K562 (cell line): ENCODE measurements at regions not wholly inside any gene's neighbourhood (a gene's known extent, or its start where the extent isn't known, plus 50 kb on each side); places are given as distances from the start of the nearest gene placed in this dataset.

Experiments
- ATAC-seq: fragments of 200-7000 bp; cut with Tn5 transposase; 3 replicates; pipeline ENCODE4 v1.9.1; 2020; ENCODE audit warnings: moderate library complexity
- BruUV-seq: library from RNA; stranded (reverse); fragments of 400-500 nt; replicated peaks from 2 replicates; lab custom pipeline; 2021; lab: Mats Ljungman, UMichigan
- CTCF ChIA-PET: fragments of 300-600 bp; formaldehyde crosslinking; extraction: SDS; loops from one replicate; lab custom pipeline; 2021; ENCODE audit warnings: low intra/inter-chr PET ratio; lab: Yijun Ruan, JAX
- POLR2A ChIA-PET: fragments of 300-600, 350-650 bp; sonication (Branson Sonifier 250); formaldehyde crosslinking; extraction: SDS; loops from one replicate; lab custom pipeline; 2021; ENCODE audit warnings: antibody characterized with exemption, inconsistent platforms; lab: Yijun Ruan, JAX
- DNase-seq, 4 experiments: peaks; one replicate each; pipeline versions ENCODE4 v3.0.0 to v3.0.0-alpha.2; 2011 to 2018; ENCODE audit warnings: low spot score in 3 of 4, mixed read lengths in 3 of 4; ENCODE audit errors: extremely low read depth in 1 of 4
- FAIRE-seq: peaks from 2 replicates; lab custom pipeline; 2011; peaks lifted over from hg19 to GRCh38; lab: Jason Lieb, UNC
- H2AFZ ChIP-seq: 2 replicates; pipeline ENCODE4 v1.6.0; 2011; ENCODE audit warnings: low read depth, low read length, control low read depth, inconsistent platforms
- H3K27ac ChIP-seq: fragments of 200-600 bp; 3 replicates; pipeline ENCODE4 v1.8.0; 2011; ENCODE audit warnings: low read depth, mild to moderate bottlenecking, control low read depth, inconsistent platforms, low read length, moderate library complexity, mixed read lengths; ENCODE audit errors: extremely low read depth
- H3K27me3 ChIP-seq, 2 experiments: fragments of 300-600 bp in 1 of 2; 2 replicates in 1 of 2; 3 replicates in 1 of 2; pipeline versions ENCODE4 v1.6.0 to v1.8.0; 2011; ENCODE audit warnings: inconsistent platforms in 2 of 2, low read length in 2 of 2, mild to moderate bottlenecking in 1 of 2, mixed read lengths in 1 of 2, moderate library complexity in 1 of 2; ENCODE audit not compliant: control insufficient read depth in 2 of 2, insufficient read depth in 2 of 2
- H3K36me3 ChIP-seq: fragments of 300-600 bp; 3 replicates; pipeline ENCODE4 v1.8.0; 2011; ENCODE audit warnings: mild to moderate bottlenecking, low read length, inconsistent platforms; ENCODE audit not compliant: control insufficient read depth, insufficient read depth
- H3K4me1 ChIP-seq, 2 experiments: fragments of 200-600 bp in 1 of 2; replicated peaks in 1 of 2; 2 replicates in 1 of 2; 3 replicates in 1 of 2; pipeline versions ENCODE4 v1.5.1 to v1.8.0; 2011; ENCODE audit warnings: inconsistent platforms in 2 of 2, low read length in 2 of 2, mild to moderate bottlenecking in 1 of 2, mixed read lengths in 1 of 2, moderate library complexity in 1 of 2; ENCODE audit not compliant: control insufficient read depth in 2 of 2, insufficient read depth in 2 of 2
- H3K4me2 ChIP-seq: 2 replicates; pipeline ENCODE4 v1.6.1; 2011; ENCODE audit warnings: low read length, control low read depth, inconsistent platforms, mixed read lengths; ENCODE audit not compliant: insufficient read depth
- H3K4me3 ChIP-seq: fragments of 200-600 bp; sonication (generic), shearing (Covaris generic); 2 replicates; pipeline ENCODE4 v1.5.1; 2016; ENCODE audit warnings: control low read depth, inconsistent platforms
- H3K79me2 ChIP-seq: fragments of 200-600 bp; 3 replicates; pipeline ENCODE4 v1.8.0; 2011; ENCODE audit warnings: low read length, inconsistent platforms; ENCODE audit not compliant: control insufficient read depth, insufficient read depth
- H3K9ac ChIP-seq, 2 experiments: 2 replicates each; pipeline versions ENCODE4 v1.6.0 to v1.6.1; 2011; ENCODE audit warnings: low read depth in 2 of 2, low read length in 2 of 2, control low read depth in 1 of 2, inconsistent platforms in 1 of 2, mild to moderate bottlenecking in 1 of 2, mixed read lengths in 1 of 2; ENCODE audit not compliant: insufficient read depth in 1 of 2
- H3K9me1 ChIP-seq: one replicate; pipeline ENCODE4 v1.6.0; 2011; ENCODE audit warnings: inconsistent platforms, mild to moderate bottlenecking, low read length, moderate library complexity; ENCODE audit not compliant: control insufficient read depth, insufficient read depth
- H3K9me3 ChIP-seq: replicated peaks from 2 replicates; pipeline ENCODE4 v1.5.1; 2011; ENCODE audit warnings: low read depth, low read length, inconsistent platforms; ENCODE audit not compliant: control insufficient read depth, insufficient read depth
- H4K20me1 ChIP-seq: replicated peaks from 2 replicates; pipeline ENCODE4 v1.6.1; 2011; ENCODE audit warnings: low read length, inconsistent platforms, mixed read lengths; ENCODE audit not compliant: control insufficient read depth, insufficient read depth
- ASH1L ChIP-seq: fragments of 450-650 bp; IDR thresholded peaks from 2 replicates; pipeline ENCODE4 v1.6.1; 2018; ENCODE audit warnings: borderline replicate concordance, mild to moderate bottlenecking, low read depth; ENCODE audit not compliant: partially characterized antibody
- CTCFL ChIP-seq: IDR thresholded peaks from 2 replicates; pipeline ENCODE4 v1.6.1; 2011; ENCODE audit warnings: borderline replicate concordance, low read depth, mild to moderate bottlenecking, moderate library complexity, low read length; ENCODE audit not compliant: insufficient read depth, poor library complexity, severe bottlenecking
- E2F6 ChIP-seq, 2 experiments: IDR thresholded peaks; 2 replicates each; pipeline ENCODE4 v1.6.1; 2011; ENCODE audit warnings: borderline replicate concordance in 1 of 2, control low read depth in 1 of 2, low read depth in 1 of 2, low read length in 1 of 2, mild to moderate bottlenecking in 1 of 2, mixed read lengths in 1 of 2, moderate library complexity in 1 of 2; ENCODE audit not compliant: insufficient read depth in 1 of 2, insufficient read length in 1 of 2, poor library complexity in 1 of 2, severe bottlenecking in 1 of 2; ENCODE audit errors: extremely low read depth in 1 of 2
- KDM4B ChIP-seq, 2 experiments: fragments of 450-650 bp in 1 of 2; sonication (generic) in 1 of 2; IDR thresholded peaks; 2 replicates each; pipeline ENCODE4 v1.6.1; 2016 to 2017; ENCODE audit warnings: borderline replicate concordance in 2 of 2, antibody characterized with exemption in 1 of 2, low read depth in 1 of 2, mild to moderate bottlenecking in 1 of 2
- KDM5B ChIP-seq: fragments of 200-600 bp; sonication (generic); IDR thresholded peaks from 2 replicates; pipeline ENCODE4 v1.6.1; 2012; ENCODE audit warnings: low read depth, mild to moderate bottlenecking, moderate library complexity, low read length, control low read depth, inconsistent platforms; ENCODE audit not compliant: insufficient replicate concordance
- MLLT1 ChIP-seq, 2 experiments: fragments of 450-650 bp; IDR thresholded peaks; 2 replicates each; pipeline ENCODE4 v1.6.1; 2016
- RBFOX2 ChIP-seq: fragments of 200-400 bp; formaldehyde crosslinking; IDR thresholded peaks from 2 replicates; pipeline ENCODE4 v1.6.1; 2017; ENCODE audit warnings: low read depth, mild to moderate bottlenecking, low read length, moderate library complexity
- TBP ChIP-seq: optimal IDR thresholded peaks from 2 replicates; pipeline ENCODE3; 2011; ENCODE audit warnings: low read depth, low read length, improper control_type of control experiment
- YBX1 ChIP-seq: fragments of 450-650 bp; IDR thresholded peaks from 2 replicates; pipeline ENCODE4 v1.7.1; 2016; ENCODE audit warnings: mild to moderate bottlenecking
- ZEB2 ChIP-seq: fragments of 450-650 bp; IDR thresholded peaks from 2 replicates; pipeline ENCODE4 v1.6.1; 2016
- ZNF347 ChIP-seq: fragments of 450-650 bp; formaldehyde crosslinking; IDR thresholded peaks from 2 replicates; pipeline ENCODE4 v1.4.0; 2020; ENCODE audit warnings: low read depth, mild to moderate bottlenecking, moderate library complexity
- ZNF584 ChIP-seq: fragments of 200-800 bp; sonication (Bioruptor generic); IDR thresholded peaks from 2 replicates; pipeline ENCODE4 v1.6.1; 2016; ENCODE audit warnings: low read depth, mild to moderate bottlenecking, missing genetic modification characterization, missing compliant biosample characterization
- WGBS: fragments of 100-300 bp; shearing (Covaris generic); methylation state at CpG from one replicate; pipeline ENCODE4 v1.1.6; 2016; ENCODE audit warnings: low coverage, mixed read lengths; ENCODE audit not compliant: insufficient coverage; ENCODE audit errors: missing lambda C conversion rate; 5-methylcytosine and 5-hydroxymethylcytosine counted together
- in situ Hi-C: fragments of 300-500 bp; cut with MboI; formaldehyde crosslinking; loops from 4 replicates; pipeline ENCODE4 v1.15.0; 2018; ENCODE audit warnings: inconsistent platforms, mixed read lengths
- intact Hi-C: fragments of 100-400 bp; cut with micrococcal nuclease; formaldehyde crosslinking; loops from 2 replicates; pipeline ENCODE4 v1.14.2; 2022
- TF ChIP-seq, protein P1 (sequence below): sonication (generic); formaldehyde crosslinking; IDR thresholded peaks from 2 replicates; pipeline ENCODE4 v1.8.1; 2023; ENCODE audit warnings: mild to moderate bottlenecking, missing genetic modification reagents

- in situ Hi-C loops = no loop called here
- Histone ChIP-seq H3K9me1 (no peaks in the 10 kb centered on the region), H2AFZ (no peak overlapping the region), H3K27me3 (no peaks in the 10 kb centered on the region), H3K9ac (peak overlapping the region in 1 of 2 experiments; percentile 57; a peak in 2 of 4 replicates), H3K27ac (peak overlapping the region; percentile 59; the same call in 2 of the 3 replicates), H3K4me3 (no peak overlapping the region), H3K36me3 (peaks cover 45% of the 10 kb centered on the region; the same call in 2 of the 3 replicates), H3K79me2 (peaks cover 48% of the 10 kb centered on the region), H3K9me3 (no peaks in the 10 kb centered on the region), H3K4me2 (no peak overlapping the region; the same call in 1 of the 2 replicates), H3K4me1 (peaks cover 65 to 88% of the 10 kb centered on the region in 2 experiments), H4K20me1 (no peaks in the 10 kb centered on the region)
- CTCF ChIA-PET = no interaction called here
- ATAC-seq = no peak
- BruUV-seq = no TSS peak
- no peak for FAIRE-seq
- DNase-seq = peak in 1 of 4 experiments; percentile 27
- intact Hi-C loops = loop anchor here (10.0 kb wide), 1 partner anchor 149 kb away; no protein-coding TSS in a partner anchor
- WGBS = 77% methylated on average over 5 of the region's 11 CpGs
- POLR2A ChIA-PET = interaction anchor here (0.7 to 3.0 kb wide), 8 partner anchors 11 to 352 kb away, joined by 3 to 9 read pairs (median 4); partner anchors contain the start of gene IER5L
- TF ChIP-seq ASH1L (no peak), MLLT1 (IDR thresholded peaks at IDR 0.05) (0 out of 4 replicates have a peak, but pooled peaks of 1 of the 2 experiments have one; percentile 16), ZEB2 (0 out of 2 replicates have a peak, but pooled peaks have one; percentile 15), CTCFL (peak; percentile 30), KDM4B (IDR thresholded peaks at IDR 0.05; ENCODE audit: borderline replicate concordance in 2 of 2, low read depth in 1 of 2) (no peak), RBFOX2 (peak; percentile 67), YBX1 (no peak), KDM5B (peak; percentile 29), ZNF584 (CRISPR knock-in tag) (no peak), E2F6 (IDR thresholded peaks at IDR 0.05; ENCODE audit: borderline replicate concordance in 1 of 2, extremely low read depth in 1 of 2, insufficient read depth in 1 of 2, insufficient read length in 1 of 2, low read depth in 1 of 2, low read length in 1 of 2, poor library complexity in 1 of 2, severe bottlenecking in 1 of 2) (peak in 1 of 2 experiments; percentile 13), ZNF347 (no peak), TBP (no peak)
- TF ChIP-seq, protein P1, sequence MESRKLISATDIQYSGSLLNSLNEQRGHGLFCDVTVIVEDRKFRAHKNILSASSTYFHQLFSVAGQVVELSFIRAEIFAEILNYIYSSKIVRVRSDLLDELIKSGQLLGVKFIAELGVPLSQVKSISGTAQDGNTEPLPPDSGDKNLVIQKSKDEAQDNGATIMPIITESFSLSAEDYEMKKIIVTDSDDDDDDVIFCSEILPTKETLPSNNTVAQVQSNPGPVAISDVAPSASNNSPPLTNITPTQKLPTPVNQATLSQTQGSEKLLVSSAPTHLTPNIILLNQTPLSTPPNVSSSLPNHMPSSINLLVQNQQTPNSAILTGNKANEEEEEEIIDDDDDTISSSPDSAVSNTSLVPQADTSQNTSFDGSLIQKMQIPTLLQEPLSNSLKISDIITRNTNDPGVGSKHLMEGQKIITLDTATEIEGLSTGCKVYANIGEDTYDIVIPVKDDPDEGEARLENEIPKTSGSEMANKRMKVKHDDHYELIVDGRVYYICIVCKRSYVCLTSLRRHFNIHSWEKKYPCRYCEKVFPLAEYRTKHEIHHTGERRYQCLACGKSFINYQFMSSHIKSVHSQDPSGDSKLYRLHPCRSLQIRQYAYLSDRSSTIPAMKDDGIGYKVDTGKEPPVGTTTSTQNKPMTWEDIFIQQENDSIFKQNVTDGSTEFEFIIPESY (CRISPR knock-in tag) = 0 out of 2 replicates have a peak, but pooled peaks have one; percentile 61
Measured at GRCh38 chr9:129494113-129494789, 126.7 kb downstream of the C9orf50 start.
